ENCODE measurements at regions not wholly inside any gene's neighbourhood (a gene's known extent, or its start where the extent isn't known, plus 50 kb on each side); places are given as distances from the start of the nearest gene placed in this dataset.
A peak's percentile ranks its signal among the peaks of the same experiment; 100 is the strongest.

DNA sequence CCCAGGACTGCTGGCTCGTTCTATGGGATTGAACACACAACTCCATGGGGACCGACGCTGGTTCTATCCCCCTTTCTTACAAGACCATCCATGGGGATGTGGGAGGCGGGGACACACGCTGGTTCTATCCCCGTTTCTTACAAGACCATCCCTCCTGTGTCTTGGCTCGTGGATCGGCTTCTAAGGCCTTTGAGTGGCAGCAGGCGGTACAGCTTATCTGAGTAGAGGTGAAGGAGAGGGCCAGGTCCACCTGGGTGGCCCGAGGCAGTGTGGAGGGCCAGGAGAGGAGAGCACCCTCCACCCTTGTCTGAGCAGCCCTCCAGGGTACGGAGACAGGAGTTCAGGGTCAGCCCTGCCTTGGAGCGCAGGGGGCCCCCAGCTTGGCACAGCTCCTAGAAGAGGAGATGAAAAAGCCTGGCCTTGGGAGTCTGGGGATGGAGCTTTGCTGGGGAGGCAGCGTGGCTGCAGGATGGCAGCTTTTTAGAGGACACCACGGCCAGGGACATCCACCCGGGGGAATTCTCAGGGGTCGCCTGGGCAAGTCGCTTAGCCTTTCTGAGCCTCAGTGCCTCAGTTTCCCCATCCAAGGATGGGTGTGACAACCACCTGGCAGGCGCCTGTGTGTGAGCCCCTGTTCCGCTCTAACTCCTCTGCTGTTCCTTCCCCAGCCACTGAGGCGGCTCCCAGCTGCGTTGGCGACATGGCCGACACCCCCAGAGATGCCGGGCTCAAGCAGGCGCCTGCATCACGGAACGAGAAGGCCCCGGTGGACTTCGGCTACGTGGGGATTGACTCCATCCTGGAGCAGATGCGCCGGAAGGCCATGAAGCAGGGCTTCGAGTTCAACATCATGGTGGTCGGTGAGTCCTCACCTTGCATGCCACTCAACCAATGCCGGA, 341.0 kb downstream of the SEC14L1 start:
- H3K4me3 ChIP-seq (ENCODE audit: insufficient read depth, low read depth, low read length, poor library complexity, severe bottlenecking), result no peak overlapping the region
- DNase-seq, result no peak
- H3K27ac ChIP-seq (ENCODE audit: insufficient read depth, low read length, poor library complexity, severe bottlenecking), result peak overlapping the region; percentile 33
- peaks cover 59% of the 10 kb centered on the region for H3K36me3 ChIP-seq (ENCODE audit: control insufficient read depth, insufficient read depth, low read length)
- peaks cover 39% of the 10 kb centered on the region for H3K4me1 ChIP-seq (ENCODE audit: control insufficient read depth, insufficient read depth, low read length, poor library complexity, severe bottlenecking)
- H3K9me3 ChIP-seq (ENCODE audit: control insufficient read depth, low read length), result no peaks in the 10 kb centered on the region
- H3K27me3 ChIP-seq (replicated peaks; ENCODE audit: control insufficient read depth, insufficient read depth, low read length, poor library complexity, severe bottlenecking), result no peaks in the 10 kb centered on the region

DNA sequence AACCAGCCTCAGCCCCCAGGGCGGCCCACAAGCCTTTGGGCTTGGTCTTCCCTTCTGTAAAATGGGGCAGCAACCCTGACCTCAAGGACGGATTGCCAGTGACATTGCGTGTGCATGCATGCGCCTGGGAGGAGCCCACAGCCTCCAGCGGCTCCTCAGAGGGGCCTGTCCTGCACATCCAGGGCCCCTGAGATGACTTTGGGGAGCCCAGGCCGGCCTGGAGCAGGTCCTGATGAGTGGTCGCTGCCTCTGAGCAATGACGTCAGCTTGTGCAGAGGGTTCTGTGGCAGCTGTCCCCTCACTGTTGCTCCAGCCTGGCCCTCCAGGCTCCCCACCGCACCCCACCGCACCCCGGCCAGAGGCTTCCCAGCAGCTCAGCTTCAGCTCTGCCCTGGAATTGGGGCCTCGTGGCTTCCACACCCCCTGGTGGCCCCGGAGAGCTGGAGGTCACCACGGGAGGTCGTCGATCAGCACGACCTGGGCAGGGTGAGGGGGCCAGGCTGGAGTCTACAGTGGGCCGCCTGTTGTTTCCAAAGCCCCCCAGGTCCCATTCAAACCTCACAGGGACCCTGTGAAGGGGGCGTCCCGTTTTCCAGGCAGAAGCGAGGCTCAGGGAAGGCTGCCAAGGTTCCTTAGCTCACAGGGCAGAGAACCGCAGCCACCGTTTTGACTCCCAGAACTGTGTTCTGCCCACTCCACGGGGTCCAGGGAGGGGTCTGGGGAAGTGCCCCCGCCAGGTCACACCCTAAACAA, 341.8 kb downstream of the SEC14L1 start:
- Histone ChIP-seq H3K4me3 (ENCODE audit: insufficient read depth, low read depth, low read length, poor library complexity, severe bottlenecking) (no peak overlapping the region), H3K9me3 (ENCODE audit: control insufficient read depth, low read length) (no peaks in the 10 kb centered on the region), H3K4me1 (ENCODE audit: control insufficient read depth, insufficient read depth, low read length, poor library complexity, severe bottlenecking) (peaks cover 32% of the 10 kb centered on the region), H3K36me3 (ENCODE audit: control insufficient read depth, insufficient read depth, low read length) (peaks cover 67% of the 10 kb centered on the region), H3K27ac (ENCODE audit: insufficient read depth, low read length, poor library complexity, severe bottlenecking) (no peak overlapping the region), H3K27me3 (replicated peaks; ENCODE audit: control insufficient read depth, insufficient read depth, low read length, poor library complexity, severe bottlenecking) (no peaks in the 10 kb centered on the region)
- DNase-seq, result no peak

DNA sequence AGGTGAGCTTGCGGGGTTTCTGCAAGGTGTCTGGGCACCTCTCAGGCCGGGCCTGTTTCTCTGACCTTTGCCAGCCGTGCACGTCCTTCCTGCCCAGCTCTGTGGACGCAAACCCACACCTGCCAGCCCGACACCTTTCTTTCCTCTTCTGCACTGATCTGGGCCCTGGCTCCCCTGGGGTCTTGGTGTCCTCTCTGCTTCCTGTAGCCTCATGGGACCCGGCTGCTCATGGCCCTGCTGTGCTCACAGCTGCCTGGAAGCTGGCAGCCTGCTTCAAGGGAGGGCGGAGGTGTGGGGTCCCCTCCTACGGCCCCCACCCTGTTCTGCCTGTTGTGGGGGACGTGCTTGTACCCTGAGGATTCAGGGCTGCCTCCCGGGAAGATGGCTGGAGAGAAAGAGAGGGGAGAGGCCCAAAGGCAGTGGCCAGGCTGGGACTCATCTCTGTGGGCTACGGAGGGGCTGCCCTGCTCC, 342.4 kb downstream of the SEC14L1 start:
- no peak for DNase-seq
- Histone ChIP-seq H3K27me3 (replicated peaks; ENCODE audit: control insufficient read depth, insufficient read depth, low read length, poor library complexity, severe bottlenecking) (no peaks in the 10 kb centered on the region), H3K4me3 (ENCODE audit: insufficient read depth, low read depth, low read length, poor library complexity, severe bottlenecking) (no peak overlapping the region), H3K36me3 (ENCODE audit: control insufficient read depth, insufficient read depth, low read length) (peaks cover 73% of the 10 kb centered on the region), H3K4me1 (ENCODE audit: control insufficient read depth, insufficient read depth, low read length, poor library complexity, severe bottlenecking) (peaks cover 26% of the 10 kb centered on the region), H3K27ac (ENCODE audit: insufficient read depth, low read length, poor library complexity, severe bottlenecking) (no peak overlapping the region), H3K9me3 (ENCODE audit: control insufficient read depth, low read length) (no peaks in the 10 kb centered on the region)

DNA sequence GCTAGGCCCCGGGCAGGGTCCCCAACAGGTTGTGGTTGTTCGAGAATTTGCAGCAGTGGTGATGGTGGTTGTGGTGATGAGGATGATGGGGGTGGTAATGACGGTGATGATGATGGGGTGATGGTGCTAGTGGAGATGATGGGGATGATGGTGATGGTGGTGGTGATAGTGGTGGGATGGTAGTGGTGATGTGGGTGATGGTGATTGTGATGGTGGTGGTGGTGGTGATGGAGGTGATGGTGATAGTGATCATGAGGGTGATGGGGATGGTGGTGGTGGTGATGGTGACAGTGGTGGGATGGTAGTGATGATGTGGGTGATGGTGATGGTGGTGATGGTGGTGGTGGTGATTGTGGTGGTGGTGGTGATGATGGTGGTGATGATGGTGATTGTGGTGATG, 343.3 kb downstream of the SEC14L1 start:
- peak overlapping the region; percentile 21 for H3K27ac ChIP-seq (ENCODE audit: insufficient read depth, low read length, poor library complexity, severe bottlenecking)
- peaks cover 23% of the 10 kb centered on the region for H3K4me1 ChIP-seq (ENCODE audit: control insufficient read depth, insufficient read depth, low read length, poor library complexity, severe bottlenecking)
- no peaks in the 10 kb centered on the region for H3K9me3 ChIP-seq (ENCODE audit: control insufficient read depth, low read length)
- DNase-seq, result no peak
- H3K36me3 ChIP-seq (ENCODE audit: control insufficient read depth, insufficient read depth, low read length), result peaks cover 83% of the 10 kb centered on the region
- H3K27me3 ChIP-seq (replicated peaks; ENCODE audit: control insufficient read depth, insufficient read depth, low read length, poor library complexity, severe bottlenecking), result no peaks in the 10 kb centered on the region
- no peak overlapping the region for H3K4me3 ChIP-seq (ENCODE audit: insufficient read depth, low read depth, low read length, poor library complexity, severe bottlenecking)

DNA sequence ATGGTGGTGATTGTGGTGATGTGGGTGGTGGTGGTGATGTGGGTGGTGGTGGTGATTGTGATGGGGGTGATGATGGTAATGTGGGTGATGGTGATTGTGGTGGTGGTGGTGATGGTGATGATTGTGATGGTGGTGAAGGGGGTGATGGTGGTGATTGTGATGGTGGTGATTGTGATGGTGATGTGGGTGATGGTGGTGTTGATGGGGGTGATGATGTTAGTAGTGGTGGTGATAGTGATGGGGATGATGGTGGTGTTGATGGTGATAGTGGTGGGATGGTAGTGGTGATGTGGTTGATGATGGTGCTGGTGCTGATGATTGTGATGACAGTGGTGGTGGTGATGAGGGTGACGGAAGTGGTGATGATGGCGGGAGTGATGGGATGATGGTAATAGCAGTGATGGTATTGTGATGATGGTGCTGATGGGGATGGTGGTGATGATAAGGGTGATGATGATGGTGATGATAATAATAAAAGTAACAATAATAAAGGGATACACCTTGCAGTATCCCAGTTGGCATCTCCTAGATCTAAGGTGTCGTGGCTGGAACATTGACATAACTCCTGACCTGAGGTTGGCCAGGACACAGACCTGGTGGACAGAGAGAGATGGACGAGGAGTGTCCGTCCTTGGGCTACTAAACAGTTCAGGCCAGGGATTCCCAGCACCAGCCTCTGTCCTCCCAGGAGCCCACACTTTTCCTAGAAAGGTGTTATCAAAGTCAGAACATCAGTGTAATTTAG, 344.5 kb downstream of the SEC14L1 start:
- H3K27ac ChIP-seq (ENCODE audit: insufficient read depth, low read length, poor library complexity, severe bottlenecking), result peak overlapping the region; percentile 21
- peaks cover 18% of the 10 kb centered on the region for H3K4me1 ChIP-seq (ENCODE audit: control insufficient read depth, insufficient read depth, low read length, poor library complexity, severe bottlenecking)
- H3K36me3 ChIP-seq (ENCODE audit: control insufficient read depth, insufficient read depth, low read length), result peaks cover 94% of the 10 kb centered on the region
- DNase-seq, result no peak
- H3K9me3 ChIP-seq (ENCODE audit: control insufficient read depth, low read length), result no peaks in the 10 kb centered on the region
- no peak overlapping the region for H3K4me3 ChIP-seq (ENCODE audit: insufficient read depth, low read depth, low read length, poor library complexity, severe bottlenecking)
- no peaks in the 10 kb centered on the region for H3K27me3 ChIP-seq (replicated peaks; ENCODE audit: control insufficient read depth, insufficient read depth, low read length, poor library complexity, severe bottlenecking)

DNA sequence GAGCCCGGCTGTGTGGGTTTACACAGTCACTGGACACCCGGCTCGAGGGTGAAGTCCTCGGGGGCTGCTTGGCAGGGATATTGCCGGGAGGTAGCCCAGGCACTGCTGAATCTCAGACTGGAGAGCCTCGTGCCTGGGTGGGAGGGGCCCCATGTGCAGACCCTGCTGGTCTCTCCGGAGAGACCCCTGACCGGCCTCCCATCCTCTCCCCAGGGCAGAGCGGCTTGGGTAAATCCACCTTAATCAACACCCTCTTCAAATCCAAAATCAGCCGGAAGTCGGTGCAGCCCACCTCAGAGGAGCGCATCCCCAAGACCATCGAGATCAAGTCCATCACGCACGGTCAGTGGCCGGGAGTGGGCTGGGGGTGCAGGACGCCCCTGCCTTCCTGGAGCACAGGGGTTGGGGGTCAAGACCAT, 346.5 kb downstream of the SEC14L1 start:
- Histone ChIP-seq H3K36me3 (ENCODE audit: control insufficient read depth, insufficient read depth, low read length) (peaks cover 91% of the 10 kb centered on the region), H3K9me3 (ENCODE audit: control insufficient read depth, low read length) (no peaks in the 10 kb centered on the region), H3K27me3 (replicated peaks; ENCODE audit: control insufficient read depth, insufficient read depth, low read length, poor library complexity, severe bottlenecking) (no peaks in the 10 kb centered on the region), H3K27ac (ENCODE audit: insufficient read depth, low read length, poor library complexity, severe bottlenecking) (no peak overlapping the region), H3K4me3 (ENCODE audit: insufficient read depth, low read depth, low read length, poor library complexity, severe bottlenecking) (no peak overlapping the region), H3K4me1 (ENCODE audit: control insufficient read depth, insufficient read depth, low read length, poor library complexity, severe bottlenecking) (peaks cover 15% of the 10 kb centered on the region)
- no peak for DNase-seq

DNA sequence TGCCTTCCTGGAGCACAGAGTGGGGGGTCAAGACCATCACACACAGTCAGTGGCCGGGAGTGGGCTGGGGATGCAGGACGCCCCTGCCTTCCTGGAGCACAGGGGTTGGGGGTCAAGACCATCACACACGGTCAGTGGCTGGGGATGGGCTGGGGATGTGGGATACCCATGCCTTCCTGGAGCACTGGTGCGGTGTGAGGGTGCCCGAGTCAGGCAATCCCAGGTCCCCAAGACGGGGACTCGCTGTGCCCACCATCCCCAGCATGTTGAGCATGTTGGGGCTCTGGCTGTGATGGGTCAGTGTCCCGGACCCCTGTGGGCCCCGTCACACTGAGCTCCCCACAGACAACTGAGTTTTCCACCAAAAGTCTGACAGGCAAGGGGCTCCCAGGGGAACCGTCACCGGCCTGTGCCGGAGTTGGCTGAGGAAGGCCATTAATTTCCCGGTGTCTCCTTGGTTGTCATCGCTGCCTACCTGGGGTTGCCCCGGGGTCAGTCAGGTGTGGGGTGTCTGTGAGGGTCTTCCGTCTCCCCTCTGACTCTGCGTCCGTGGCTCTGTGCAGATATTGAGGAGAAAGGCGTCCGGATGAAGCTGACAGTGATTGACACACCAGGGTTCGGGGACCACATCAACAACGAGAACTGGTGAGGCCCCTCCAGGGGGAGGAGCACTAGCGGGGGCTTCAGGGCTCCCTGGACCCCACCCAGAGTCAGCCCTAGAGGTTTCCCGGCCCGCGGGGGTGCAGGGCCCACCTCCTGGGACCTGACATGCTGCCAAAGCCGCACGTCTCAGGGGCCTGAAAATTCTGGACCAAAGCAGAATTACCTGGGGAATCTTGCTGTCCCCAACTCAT, 347.1 kb downstream of the SEC14L1 start:
- Histone ChIP-seq H3K9me3 (ENCODE audit: control insufficient read depth, low read length) (no peaks in the 10 kb centered on the region), H3K4me3 (ENCODE audit: insufficient read depth, low read depth, low read length, poor library complexity, severe bottlenecking) (no peak overlapping the region), H3K4me1 (ENCODE audit: control insufficient read depth, insufficient read depth, low read length, poor library complexity, severe bottlenecking) (peaks cover 15% of the 10 kb centered on the region), H3K27ac (ENCODE audit: insufficient read depth, low read length, poor library complexity, severe bottlenecking) (peak overlapping the region; percentile 22), H3K27me3 (replicated peaks; ENCODE audit: control insufficient read depth, insufficient read depth, low read length, poor library complexity, severe bottlenecking) (no peaks in the 10 kb centered on the region), H3K36me3 (ENCODE audit: control insufficient read depth, insufficient read depth, low read length) (peaks cover 91% of the 10 kb centered on the region)
- no peak for DNase-seq

DNA sequence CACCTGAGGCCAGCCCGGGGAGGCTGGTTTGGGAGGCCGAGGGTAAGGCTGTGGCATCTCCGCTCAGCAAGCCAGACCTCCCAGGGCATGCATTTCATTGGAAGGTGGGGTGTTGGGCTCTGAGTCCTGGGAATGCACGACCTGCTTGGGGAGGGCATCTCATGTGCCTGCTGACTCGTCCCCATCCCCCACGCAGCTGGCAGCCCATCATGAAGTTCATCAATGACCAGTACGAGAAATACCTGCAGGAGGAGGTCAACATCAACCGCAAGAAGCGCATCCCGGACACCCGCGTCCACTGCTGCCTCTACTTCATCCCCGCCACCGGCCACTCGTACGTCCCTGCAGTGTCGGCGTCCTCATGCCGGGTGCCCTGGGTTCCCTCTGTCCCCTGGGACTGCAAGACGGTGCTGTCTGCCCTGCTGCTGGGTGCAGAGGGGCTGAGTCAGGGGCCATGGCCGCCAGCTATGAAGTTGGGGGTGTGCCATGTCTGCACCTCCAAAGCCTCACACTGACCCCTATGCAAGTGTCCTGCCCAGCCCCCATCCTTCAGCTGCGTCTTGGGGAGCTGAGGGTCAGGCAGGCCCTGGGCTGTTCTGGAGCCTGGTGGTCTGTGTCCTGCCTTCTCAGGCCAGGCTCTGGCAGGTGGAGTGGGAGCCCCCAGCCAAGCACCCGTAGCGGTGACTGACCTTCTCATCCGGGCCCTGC, 347.9 kb downstream of the SEC14L1 start:
- peaks cover 8% of the 10 kb centered on the region for H3K4me1 ChIP-seq (ENCODE audit: control insufficient read depth, insufficient read depth, low read length, poor library complexity, severe bottlenecking)
- H3K27me3 ChIP-seq (replicated peaks; ENCODE audit: control insufficient read depth, insufficient read depth, low read length, poor library complexity, severe bottlenecking), result no peaks in the 10 kb centered on the region
- DNase-seq, result no peak
- no peak overlapping the region for H3K4me3 ChIP-seq (ENCODE audit: insufficient read depth, low read depth, low read length, poor library complexity, severe bottlenecking)
- H3K9me3 ChIP-seq (ENCODE audit: control insufficient read depth, low read length), result no peaks in the 10 kb centered on the region
- peaks cover 89% of the 10 kb centered on the region for H3K36me3 ChIP-seq (ENCODE audit: control insufficient read depth, insufficient read depth, low read length)
- H3K27ac ChIP-seq (ENCODE audit: insufficient read depth, low read length, poor library complexity, severe bottlenecking), result no peak overlapping the region

All from effector memory CD4-positive, alpha-beta T cell (primary cell).